HFFc6 (cell line): ENCODE measurements at regions not wholly inside any gene's neighbourhood (a gene's known extent, or its start where the extent isn't known, plus 50 kb on each side); places are given as distances from the start of the nearest gene placed in this dataset.
"Not testable (repeated sequence)": the region's sequence is repeated elsewhere in the genome, so short reads cannot be mapped to it uniquely, and the experiment has no call there.

Experiments
- DNase-seq: peaks from one replicate; pipeline ENCODE4 v3.0.0-alpha.2; 2018
- H3K27ac Mint-ChIP-seq: 2 replicates; pipeline ENCODE4 v1.8.0; 2020; ENCODE audit warnings: mild to moderate bottlenecking, mixed read lengths
- H3K27me3 Mint-ChIP-seq: 2 replicates; pipeline ENCODE4 v1.8.0; 2021; ENCODE audit warnings: mild to moderate bottlenecking, moderate library complexity, mixed read lengths; ENCODE audit not compliant: insufficient read depth
- H3K36me3 Mint-ChIP-seq: 2 replicates; pipeline ENCODE4 v1.8.0; 2021; ENCODE audit warnings: low read depth, mixed read lengths
- H3K4me1 Mint-ChIP-seq: 2 replicates; pipeline ENCODE4 v1.8.0; 2020; ENCODE audit warnings: low read depth, mixed read lengths
- H3K4me3 Mint-ChIP-seq: 2 replicates; pipeline ENCODE4 v1.8.0; 2020; ENCODE audit warnings: mild to moderate bottlenecking, moderate library complexity, mixed read lengths
- H3K9me3 Mint-ChIP-seq: 2 replicates; pipeline ENCODE4 v1.8.0; 2020; ENCODE audit warnings: mild to moderate bottlenecking, mixed read lengths
- TF ChIP-seq, protein P1 (sequence below): fragments of 200-600 bp; sonication (generic); IDR thresholded peaks from 2 replicates; pipeline ENCODE4 v1.5.0; 2021; ENCODE audit warnings: antibody characterized with exemption, mild to moderate bottlenecking

DNA sequence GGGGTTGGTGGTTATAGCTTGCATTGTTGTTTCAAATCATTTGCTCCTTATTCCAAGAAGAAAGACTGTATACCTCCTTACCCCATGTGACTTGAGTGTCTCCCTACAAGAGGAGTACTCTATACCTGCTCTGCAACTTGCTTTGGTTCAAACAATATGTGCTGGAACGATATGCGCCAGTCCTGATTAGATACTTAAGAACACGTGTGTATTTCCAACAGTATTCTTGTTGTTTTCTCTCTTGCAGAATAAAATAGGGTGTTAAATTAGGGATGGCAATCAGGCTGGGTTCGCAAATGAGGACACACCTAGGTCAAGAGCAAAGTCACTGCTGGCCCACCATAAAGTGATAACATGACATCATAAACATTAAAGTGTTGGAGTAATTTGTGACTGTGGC, 895.0 kb upstream of the SLITRK1 start:
- no peak overlapping the region for H3K27ac Mint-ChIP-seq
- no peaks in the 10 kb centered on the region for H3K9me3 Mint-ChIP-seq
- H3K4me3 Mint-ChIP-seq: no peak overlapping the region
- no peak for DNase-seq
- H3K4me1 Mint-ChIP-seq: peaks cover 40% of the 10 kb centered on the region
- H3K27me3 Mint-ChIP-seq: peaks cover 6% of the 10 kb centered on the region
- TF ChIP-seq, protein P1, sequence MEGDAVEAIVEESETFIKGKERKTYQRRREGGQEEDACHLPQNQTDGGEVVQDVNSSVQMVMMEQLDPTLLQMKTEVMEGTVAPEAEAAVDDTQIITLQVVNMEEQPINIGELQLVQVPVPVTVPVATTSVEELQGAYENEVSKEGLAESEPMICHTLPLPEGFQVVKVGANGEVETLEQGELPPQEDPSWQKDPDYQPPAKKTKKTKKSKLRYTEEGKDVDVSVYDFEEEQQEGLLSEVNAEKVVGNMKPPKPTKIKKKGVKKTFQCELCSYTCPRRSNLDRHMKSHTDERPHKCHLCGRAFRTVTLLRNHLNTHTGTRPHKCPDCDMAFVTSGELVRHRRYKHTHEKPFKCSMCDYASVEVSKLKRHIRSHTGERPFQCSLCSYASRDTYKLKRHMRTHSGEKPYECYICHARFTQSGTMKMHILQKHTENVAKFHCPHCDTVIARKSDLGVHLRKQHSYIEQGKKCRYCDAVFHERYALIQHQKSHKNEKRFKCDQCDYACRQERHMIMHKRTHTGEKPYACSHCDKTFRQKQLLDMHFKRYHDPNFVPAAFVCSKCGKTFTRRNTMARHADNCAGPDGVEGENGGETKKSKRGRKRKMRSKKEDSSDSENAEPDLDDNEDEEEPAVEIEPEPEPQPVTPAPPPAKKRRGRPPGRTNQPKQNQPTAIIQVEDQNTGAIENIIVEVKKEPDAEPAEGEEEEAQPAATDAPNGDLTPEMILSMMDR: no peak
- no peaks in the 10 kb centered on the region for H3K36me3 Mint-ChIP-seq

DNA sequence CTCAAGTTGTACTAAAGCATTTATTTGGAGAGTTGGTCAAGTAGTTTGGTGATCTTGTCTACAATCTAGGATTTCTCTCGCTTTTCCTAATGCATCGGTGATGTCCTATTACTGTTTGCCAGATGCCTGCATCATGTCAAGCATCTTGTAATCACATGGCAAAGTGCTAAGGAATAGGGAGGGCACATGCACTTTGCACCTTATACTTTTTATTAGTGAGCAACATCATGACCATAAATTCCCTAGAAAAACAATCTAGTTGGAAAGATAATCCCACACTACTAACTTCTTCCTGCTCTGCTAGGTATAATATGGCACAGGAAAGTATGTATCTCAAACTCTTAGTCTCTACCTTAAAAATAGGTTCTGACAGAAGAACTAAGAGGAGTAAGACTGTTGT, 894.3 kb upstream of the SLITRK1 start:
- no peak overlapping the region for H3K4me3 Mint-ChIP-seq
- H3K9me3 Mint-ChIP-seq: no peaks in the 10 kb centered on the region
- H3K27me3 Mint-ChIP-seq: peaks cover 6% of the 10 kb centered on the region
- peaks cover 38% of the 10 kb centered on the region for H3K4me1 Mint-ChIP-seq
- H3K36me3 Mint-ChIP-seq: no peaks in the 10 kb centered on the region
- no peak overlapping the region; the same call in 1 of the 2 replicates for H3K27ac Mint-ChIP-seq
- DNase-seq: no peak
- TF ChIP-seq, protein P1: no peak

DNA sequence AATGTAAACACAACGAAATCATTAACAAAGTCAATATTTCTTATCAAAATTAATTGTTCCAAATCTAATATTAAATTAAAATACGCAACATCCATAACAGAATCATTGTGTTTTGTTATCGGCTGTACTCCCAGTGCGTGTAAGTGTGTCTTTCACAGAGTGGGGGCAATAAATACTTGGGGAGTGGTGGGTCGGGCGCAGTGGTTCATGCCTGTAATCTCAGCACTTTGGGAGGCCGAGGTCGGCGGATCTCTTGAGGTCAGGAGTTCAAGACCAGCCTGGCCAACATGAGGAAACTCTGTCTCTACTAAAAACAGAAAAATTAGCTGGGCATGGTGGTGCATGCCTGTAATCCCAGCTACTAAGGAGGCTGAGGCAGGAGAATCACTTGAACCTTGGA, 893.6 kb upstream of the SLITRK1 start:
- Mint-ChIP-seq H3K4me1 (peaks cover 38% of the 10 kb centered on the region), H3K4me3 (peak overlapping the region; percentile 46; the same call in 1 of the 2 replicates)
- not testable (repeated sequence) for H3K27ac Mint-ChIP-seq, H3K27me3 Mint-ChIP-seq, DNase-seq, H3K9me3 Mint-ChIP-seq, H3K36me3 Mint-ChIP-seq

DNA sequence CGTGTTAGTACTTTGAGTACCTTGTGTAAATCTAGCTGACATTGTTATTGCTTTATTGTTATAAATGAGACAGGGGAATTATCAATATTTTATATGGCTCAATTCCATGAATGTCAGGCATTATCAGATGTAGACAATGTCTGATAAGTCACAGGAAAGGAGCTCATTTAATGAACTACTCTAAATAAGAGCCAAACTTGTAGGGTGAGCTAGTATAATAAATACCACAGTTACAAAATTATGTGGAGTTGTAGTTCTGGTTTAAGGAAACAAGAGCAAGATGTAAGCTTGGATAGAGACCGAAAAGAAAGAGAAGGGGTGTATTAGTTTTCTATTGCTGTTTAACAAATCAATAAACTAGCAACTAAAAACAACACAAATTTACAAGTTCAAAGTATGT, 891.8 kb upstream of the SLITRK1 start:
- H3K36me3 Mint-ChIP-seq: no peaks in the 10 kb centered on the region
- no peaks in the 10 kb centered on the region; the same call in none of the 2 replicates for H3K27me3 Mint-ChIP-seq
- H3K4me1 Mint-ChIP-seq: peaks cover 53% of the 10 kb centered on the region
- TF ChIP-seq, protein P1: no peak
- H3K27ac Mint-ChIP-seq: no peak overlapping the region; the same call in 1 of the 2 replicates
- DNase-seq: no peak
- no peaks in the 10 kb centered on the region for H3K9me3 Mint-ChIP-seq
- H3K4me3 Mint-ChIP-seq: no peak overlapping the region

GRCh38 chr13:84760956-84761355, 878.7 kb upstream of the SLITRK1 start:
- H3K4me3 Mint-ChIP-seq: no peak overlapping the region
- no peaks in the 10 kb centered on the region for H3K36me3 Mint-ChIP-seq
- peaks cover 6% of the 10 kb centered on the region; the same call in 1 of the 2 replicates for H3K4me1 Mint-ChIP-seq
- no peak overlapping the region; the same call in 1 of the 2 replicates for H3K27ac Mint-ChIP-seq
- TF ChIP-seq, protein P1: no peak
- no peaks in the 10 kb centered on the region for H3K9me3 Mint-ChIP-seq
- 0 out of 2 replicates have a peak, but pooled peaks cover 3% of the 10 kb centered on the region for H3K27me3 Mint-ChIP-seq
- no peak for DNase-seq

- H3K27ac Mint-ChIP-seq: no peak overlapping the region
- DNase-seq: no peak
- H3K9me3 Mint-ChIP-seq: no peaks in the 10 kb centered on the region
- H3K36me3 Mint-ChIP-seq: no peaks in the 10 kb centered on the region
- H3K4me1 Mint-ChIP-seq: no peaks in the 10 kb centered on the region; the same call in 1 of the 2 replicates
- no peak overlapping the region for H3K4me3 Mint-ChIP-seq
- TF ChIP-seq, protein P1: no peak
- H3K27me3 Mint-ChIP-seq: peaks cover 1% of the 10 kb centered on the region; the same call in 1 of the 2 replicates
Observed at GRCh38 chr13:84749126-84749525, 866.9 kb upstream of the SLITRK1 start.
